ENCODE measurements at regions not wholly inside any gene's neighbourhood (a gene's known extent, or its start where the extent isn't known, plus 50 kb on each side); places are given as distances from the start of the nearest gene placed in this dataset.
"Not testable (repeated sequence)": the region's sequence is repeated elsewhere in the genome, so short reads cannot be mapped to it uniquely, and the experiment has no call there.

- DNase-seq: no peak
Observed at GRCh38 chr15:99819981-99820718, 86.9 kb upstream of the LYSMD4 start.

- DNase-seq: no peak
Observed at GRCh38 chr15:99818872-99819271, 85.6 kb upstream of the LYSMD4 start.

DNA sequence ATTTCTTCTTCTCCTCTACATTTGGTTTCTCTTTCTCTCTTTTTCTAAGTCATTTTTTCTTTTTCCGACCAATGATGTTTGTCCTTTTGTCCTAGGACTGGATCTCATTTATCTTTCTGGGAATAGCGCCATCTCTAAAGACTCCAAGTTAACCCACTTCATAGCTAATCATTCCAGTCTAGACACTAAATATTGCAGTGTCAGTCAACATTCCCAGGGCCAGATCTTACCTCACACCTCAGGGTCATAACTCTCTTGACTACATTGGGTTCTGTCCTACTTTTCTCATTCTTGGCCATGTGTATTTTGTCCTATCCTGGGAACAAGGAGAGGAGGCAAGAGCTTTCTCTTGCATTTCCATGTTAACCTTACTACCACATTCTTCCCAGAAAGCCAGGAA, 83.6 kb upstream of the LYSMD4 start:
- DNase-seq: not testable (repeated sequence)

DNA sequence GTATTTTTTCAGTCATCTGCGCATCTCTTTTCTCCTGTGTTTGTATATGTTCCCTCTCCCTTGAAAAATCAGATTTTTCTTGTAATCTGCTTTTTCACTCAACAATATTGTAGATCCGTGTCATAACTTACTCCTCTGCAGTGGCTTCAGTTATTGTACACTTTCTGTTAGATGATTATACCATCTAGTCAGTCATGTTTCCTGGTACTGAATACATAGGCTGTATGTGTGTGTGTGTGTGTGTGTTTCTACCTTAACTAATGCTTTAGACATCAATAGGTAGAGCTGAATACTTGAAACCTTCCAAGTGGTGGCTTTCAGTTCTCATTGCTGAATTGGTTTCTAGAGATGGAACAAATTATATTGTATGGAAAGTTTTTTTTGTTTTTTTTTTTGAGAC, 77.4 kb upstream of the LYSMD4 start:
- DNase-seq: not testable (repeated sequence)

GRCh38 chr15:99799854-99800250, 66.6 kb upstream of the LYSMD4 start:
- DNase-seq: not testable (repeated sequence)

DNA sequence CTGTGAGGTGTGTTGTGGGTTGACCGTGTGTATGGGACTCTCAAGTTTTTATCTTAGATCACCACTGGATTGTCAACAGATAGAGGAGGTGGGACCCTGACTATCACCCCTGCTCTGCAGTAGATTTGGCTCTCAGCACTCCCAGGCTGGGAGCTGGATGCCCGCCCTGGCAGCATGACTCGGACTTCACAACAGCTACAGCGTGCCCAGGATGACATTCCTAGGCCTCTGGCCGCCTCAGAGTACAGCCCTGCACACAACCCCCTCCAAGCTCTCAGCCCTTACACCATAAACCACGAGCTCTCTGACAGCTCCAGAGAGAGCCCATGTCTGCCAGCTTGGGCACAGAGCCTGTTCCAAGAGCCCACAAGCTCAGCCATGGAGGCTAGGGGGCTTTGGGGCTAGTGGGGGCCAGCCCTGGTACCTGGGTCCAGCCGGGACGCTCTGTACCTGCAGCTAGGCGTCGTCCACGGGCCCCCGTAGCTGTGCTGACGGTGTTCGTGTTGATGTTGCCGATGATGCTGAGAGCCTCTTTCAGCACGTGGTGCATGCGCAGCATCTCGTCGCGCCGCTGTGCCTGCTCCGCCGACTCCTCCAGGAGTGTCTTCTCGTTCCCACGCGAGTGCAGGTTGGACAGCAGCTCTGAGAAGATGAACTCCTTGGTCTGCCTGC, 66.1 kb upstream of the LYSMD4 start:
- not testable (repeated sequence) for DNase-seq

- DNase-seq: not testable (repeated sequence)
Observed at GRCh38 chr15:99796940-99797870, 64.0 kb upstream of the LYSMD4 start.

DNA sequence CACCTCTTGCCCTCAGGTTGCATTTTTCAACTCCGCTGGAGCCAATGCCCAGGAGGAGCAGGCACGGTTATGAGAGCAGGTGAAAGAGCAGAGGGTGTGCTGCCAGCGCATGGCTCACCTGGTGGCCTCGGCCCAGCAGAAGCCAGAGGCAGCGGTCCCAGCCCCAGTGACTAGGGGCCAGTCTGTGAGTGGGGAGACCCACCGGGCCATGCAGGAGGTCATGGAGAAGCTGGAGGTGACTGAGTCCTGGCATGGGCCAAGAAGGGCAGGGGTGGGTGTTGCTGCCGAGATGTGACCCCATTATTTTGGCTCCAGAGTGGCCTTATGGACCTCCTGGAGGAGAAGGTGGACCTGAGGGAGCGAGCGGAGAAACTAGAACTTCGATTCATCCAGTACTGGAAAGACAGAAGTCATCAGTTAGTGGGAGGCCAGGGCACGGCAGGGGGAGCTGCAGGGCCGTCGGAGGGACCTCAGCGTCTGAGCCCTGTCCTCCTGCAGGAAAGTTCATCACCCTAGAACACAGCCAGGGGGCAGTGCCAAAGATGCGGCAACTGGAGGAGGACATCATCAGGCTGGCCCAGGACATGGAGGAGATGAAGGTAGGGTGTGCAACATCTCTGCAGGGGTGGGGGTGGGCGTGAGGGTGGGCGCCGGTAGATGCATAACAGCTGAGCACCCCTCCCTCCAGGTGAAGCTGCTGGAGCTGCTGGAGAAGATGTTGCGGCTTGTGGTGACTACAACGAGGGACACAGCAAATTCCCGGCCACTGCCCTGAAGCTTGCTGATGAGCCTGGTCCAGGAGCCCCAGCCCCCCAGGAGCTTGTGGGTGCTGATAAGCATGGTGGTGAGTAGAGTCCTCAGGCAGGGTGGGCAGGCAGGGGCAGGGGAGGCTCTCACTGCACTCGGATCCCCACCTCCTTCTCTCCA, 58.9 kb upstream of the LYSMD4 start:
- DNase-seq: peak; percentile 15

GRCh38 chr15:99790751-99791150, 57.5 kb upstream of the LYSMD4 start:
- peak; percentile 6 for DNase-seq

DNA sequence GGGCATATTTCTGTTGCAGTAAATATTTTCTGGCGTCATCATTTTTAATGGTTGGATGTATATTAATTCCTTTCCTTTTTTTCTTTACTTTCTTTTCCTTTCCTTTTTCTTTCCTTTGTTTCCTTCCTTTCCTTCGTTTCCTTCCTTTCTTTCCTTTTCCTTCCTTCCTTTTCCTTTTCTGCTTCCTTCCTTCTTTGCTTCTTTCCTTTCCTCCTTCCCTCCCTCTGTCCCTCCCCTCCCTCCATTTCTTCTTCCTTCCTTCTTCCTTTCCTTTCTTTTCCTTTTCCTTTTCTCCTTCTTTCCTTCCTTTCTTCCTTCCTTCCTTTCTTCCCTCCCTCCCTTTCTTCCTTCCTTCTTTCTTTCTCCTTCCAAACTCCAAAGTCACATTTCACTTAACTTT, 54.9 kb upstream of the LYSMD4 start:
- DNase-seq: no peak

GRCh38 chr15:99784800-99785199, 51.6 kb upstream of the LYSMD4 start:
- not testable (repeated sequence) for DNase-seq

DNA sequence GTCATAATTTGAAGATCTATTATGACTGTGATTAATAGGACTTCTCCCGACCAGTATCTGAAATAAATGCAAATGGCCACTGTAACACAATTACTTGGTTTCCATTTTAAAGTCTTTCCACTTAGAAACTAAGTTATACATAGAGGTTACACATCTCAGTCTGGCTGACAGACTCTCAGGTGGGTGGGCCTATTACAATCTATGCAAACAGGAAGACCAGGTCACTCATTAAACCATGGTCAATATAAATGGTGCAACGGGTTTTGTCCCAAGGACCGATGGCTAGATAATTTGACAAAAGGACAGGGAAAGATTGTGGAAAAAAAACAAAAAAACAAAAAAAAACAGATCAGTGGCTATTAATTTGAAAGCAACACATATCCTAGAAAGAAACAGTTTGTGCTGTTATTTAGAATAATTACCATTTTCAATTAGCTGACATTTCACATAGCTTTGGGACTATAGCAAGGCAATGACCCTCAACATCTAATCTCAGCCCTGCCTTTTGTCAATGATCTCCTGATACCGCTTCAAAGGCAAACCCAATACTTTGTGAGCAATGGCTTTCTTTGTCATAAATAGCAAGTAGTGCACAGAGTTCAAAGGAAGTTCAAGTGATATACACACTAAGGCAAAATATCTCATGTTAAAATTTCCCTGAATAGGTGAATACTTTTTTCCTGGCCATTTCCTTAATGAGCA, 50.8 kb upstream of the LYSMD4 start:
- not testable (repeated sequence) for DNase-seq

Data from NCI-H226 (cell line).